Epithelial cell of proximal tubule (primary cell): ENCODE measurements at regions not wholly inside any gene's neighbourhood (a gene's known extent, or its start where the extent isn't known, plus 50 kb on each side); places are given as distances from the start of the nearest gene placed in this dataset.

ENCODE experiments used
- DNase-seq: peaks from one replicate; pipeline ENCODE4 v3.0.0-alpha.2; 2011; ENCODE audit warnings: low read depth
- H3K4me3 ChIP-seq: 2 replicates; pipeline ENCODE4 v1.5.1; 2011; ENCODE audit warnings: low read depth, mild to moderate bottlenecking, low read length
- TF ChIP-seq, protein P1 (sequence below): conservative IDR thresholded peaks from 2 replicates; pipeline ENCODE4 v1.5.1; 2012; ENCODE audit warnings: low read depth, mild to moderate bottlenecking, low read length

DNA sequence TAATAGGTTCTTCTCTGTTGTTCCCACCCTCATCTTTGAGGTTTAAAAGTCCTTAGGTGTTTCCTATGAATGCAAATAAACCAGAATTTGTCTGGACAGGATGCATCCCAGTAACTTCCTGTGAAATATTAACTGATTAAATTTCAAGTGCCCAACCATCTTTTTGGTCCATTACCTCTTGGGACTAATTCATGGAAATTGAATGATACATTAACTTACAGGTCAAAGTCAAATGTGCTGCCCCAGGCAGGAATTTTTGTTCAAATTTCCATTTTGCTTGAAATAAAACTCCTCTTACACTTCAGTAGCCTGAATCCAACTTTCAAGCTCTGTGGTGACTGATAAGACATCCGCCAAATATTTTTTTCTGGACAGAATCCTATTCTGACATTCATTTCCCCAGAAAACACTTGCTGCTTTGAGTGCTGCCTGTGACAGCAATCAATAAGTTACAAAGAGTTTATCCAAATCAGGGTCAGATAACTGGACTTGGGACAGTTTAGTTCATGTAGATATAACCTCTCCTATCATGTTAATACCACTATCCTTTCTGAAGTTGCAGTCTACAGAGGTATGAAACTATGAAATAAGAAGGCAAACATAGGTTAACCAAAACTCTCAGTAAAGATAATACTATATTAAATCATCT is 383.5 kb downstream of the POM121L12 start:
- DNase-seq: peak; percentile 71
- TF ChIP-seq, protein P1, sequence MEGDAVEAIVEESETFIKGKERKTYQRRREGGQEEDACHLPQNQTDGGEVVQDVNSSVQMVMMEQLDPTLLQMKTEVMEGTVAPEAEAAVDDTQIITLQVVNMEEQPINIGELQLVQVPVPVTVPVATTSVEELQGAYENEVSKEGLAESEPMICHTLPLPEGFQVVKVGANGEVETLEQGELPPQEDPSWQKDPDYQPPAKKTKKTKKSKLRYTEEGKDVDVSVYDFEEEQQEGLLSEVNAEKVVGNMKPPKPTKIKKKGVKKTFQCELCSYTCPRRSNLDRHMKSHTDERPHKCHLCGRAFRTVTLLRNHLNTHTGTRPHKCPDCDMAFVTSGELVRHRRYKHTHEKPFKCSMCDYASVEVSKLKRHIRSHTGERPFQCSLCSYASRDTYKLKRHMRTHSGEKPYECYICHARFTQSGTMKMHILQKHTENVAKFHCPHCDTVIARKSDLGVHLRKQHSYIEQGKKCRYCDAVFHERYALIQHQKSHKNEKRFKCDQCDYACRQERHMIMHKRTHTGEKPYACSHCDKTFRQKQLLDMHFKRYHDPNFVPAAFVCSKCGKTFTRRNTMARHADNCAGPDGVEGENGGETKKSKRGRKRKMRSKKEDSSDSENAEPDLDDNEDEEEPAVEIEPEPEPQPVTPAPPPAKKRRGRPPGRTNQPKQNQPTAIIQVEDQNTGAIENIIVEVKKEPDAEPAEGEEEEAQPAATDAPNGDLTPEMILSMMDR: no peak
- peak overlapping the region; percentile 71 for H3K4me3 ChIP-seq

DNA sequence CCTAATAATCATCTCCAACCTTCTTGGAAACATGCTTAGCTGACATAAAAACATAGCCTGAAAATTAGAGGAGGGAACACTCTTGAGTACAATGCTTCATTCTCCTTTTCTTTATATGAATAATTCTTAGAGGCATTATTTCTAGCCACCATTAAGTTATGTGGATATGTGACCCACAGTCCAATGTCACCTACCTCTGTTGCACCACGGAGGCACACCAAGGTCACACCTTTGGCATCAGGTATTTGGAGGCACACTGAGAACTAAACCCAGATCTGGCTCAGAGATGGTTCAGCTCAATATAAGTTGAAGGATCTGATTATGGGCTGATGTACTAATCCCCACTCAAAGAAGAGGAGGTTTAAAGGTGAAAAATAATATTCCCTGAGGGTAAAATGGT is 385.1 kb downstream of the POM121L12 start:
- no peak overlapping the region for H3K4me3 ChIP-seq
- TF ChIP-seq, protein P1: no peak
- no peak for DNase-seq

DNA sequence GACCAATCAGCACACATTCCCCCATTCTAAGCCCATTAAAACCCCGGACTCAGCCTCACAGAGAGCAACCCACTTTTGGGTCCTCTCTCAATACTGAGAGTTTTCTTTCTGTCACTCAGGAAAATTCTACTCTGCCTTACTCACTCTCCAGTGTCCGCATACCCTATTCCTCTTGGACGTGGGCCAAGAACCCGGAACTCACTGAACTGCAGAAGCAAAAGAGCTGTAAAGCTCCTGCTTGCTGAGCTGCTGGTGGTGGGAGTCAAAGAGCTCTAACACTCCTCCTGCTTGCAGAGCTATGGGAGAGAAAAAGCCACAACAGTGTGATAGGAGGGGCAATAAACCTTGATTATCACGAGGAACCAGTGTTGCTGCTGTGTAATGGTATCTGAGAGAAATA is 386.9 kb downstream of the POM121L12 start:
- TF ChIP-seq, protein P1: no peak
- DNase-seq: peak; percentile 65
- no peak overlapping the region for H3K4me3 ChIP-seq

DNA sequence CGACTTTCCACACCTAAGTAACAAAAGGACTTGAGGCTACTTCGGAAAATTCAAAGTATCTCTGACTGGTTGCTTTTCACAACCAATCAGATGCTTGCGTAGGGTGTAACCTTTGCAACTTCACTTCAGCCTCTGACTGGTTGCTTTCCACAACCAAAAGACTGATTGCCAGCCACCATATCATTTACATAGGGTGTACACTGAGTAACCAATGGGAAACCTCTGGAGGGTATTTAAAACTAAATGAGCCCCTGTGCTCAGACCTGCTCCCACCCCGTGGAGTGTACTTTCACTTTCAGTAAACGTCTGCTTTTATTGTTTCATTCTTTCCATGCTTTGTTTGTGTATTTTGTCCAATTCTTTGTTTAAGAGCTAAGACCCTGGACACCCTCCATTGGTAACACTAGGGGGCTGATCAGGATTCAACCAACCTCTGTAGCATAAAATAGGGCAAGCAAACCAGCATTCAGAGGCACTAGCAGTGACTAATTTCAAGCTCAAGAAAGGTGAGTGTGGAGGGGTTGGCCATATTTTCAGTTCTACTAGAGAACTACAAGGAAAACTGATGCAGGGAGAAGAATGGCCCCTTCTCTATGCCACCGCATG is 390.8 kb downstream of the POM121L12 start:
- TF ChIP-seq, protein P1: peak; percentile 40
- peak overlapping the region; percentile 33 for H3K4me3 ChIP-seq
- no peak for DNase-seq

DNA sequence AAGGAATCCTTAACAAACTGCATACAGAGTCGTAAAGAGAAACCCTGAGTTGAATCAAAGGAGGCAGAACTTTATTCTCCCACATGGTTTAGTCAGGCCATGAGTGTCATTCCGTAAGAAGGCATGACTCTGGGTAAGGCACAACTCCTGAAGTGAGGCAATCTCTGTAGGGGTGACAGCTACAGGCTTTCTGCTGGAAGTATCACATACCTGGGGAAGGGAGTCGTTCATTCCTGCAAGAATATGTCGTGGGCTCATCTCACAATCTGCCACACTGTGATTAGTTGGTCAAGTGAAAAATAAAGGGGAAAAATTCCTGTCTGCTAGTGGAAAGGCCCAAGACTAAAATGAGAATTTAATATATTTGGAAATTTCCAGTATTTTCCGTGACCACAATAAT is 392.6 kb downstream of the POM121L12 start:
- H3K4me3 ChIP-seq: no peak overlapping the region
- no peak for DNase-seq
- TF ChIP-seq, protein P1: no peak

DNA sequence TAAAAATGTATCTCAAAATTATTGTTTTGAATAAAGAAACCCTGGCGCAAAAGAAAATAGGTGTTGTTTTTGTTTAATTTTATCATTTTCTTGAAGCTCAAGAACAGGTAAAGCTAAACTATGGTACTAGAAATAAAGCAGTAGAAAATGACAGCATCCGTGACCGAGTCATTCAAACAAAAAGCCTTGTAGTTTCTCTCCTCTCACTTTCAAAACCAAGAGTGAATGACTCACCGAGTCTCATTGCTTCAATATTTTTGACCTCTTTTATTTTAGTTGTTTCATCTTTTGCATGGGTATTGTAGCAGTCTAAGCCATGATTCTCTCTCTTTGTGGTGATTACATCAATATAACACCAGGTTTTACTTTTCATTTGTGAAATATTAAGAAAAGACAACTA is 396.5 kb downstream of the POM121L12 start:
- H3K4me3 ChIP-seq: no peak overlapping the region
- TF ChIP-seq, protein P1: no peak
- DNase-seq: no peak

DNA sequence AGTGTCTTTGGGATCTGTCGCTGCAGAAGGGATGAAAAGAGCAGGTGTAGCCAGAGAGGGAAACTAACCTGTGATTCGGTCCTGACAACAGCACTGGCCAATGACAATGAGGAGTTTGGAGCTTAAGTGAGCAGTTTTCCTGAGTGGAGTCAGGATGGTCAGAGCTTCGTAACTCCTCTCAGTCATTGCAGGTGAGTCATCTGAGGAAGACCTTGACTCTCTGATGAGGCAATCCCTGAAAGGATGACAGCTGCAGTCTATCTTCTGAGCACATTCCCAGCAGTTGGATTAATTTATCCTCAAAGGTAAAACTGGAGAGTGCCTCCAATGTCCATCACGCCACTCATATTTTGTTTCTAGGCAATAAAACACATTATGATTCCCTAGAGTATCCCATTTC is 401.9 kb downstream of the POM121L12 start:
- DNase-seq: peak; percentile 63
- H3K4me3 ChIP-seq: no peak overlapping the region
- TF ChIP-seq, protein P1: no peak
